COLO668 (cell line): ENCODE measurements at regions not wholly inside any gene's neighbourhood (a gene's known extent, or its start where the extent isn't known, plus 50 kb on each side); places are given as distances from the start of the nearest gene placed in this dataset.

Experiments used
- DNase-seq: peaks from one replicate; lab custom pipeline; 2025; ENCODE audit not compliant: unreplicated experiment; lab: John Stamatoyannopoulos, UW

DNA sequence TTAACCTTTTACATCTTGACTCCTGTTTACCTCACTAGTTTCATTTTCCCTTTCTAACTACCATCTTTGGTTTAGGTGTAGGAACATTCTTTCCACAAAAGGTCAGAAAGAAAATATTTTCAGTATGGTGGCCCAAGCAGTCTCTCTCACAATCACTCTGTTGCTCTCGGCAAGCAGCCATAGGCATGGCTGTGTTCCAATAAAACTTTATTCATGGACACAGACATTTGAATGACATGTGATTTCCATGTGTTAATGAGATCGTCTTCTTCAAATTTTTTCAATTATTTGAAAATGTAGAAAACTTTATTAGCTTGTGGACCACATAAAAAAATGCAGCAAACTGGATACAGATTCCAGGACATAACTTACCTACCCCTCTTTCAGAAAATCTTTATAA is 109.7 kb upstream of the CNTNAP5 start:
- no peak for DNase-seq

DNA sequence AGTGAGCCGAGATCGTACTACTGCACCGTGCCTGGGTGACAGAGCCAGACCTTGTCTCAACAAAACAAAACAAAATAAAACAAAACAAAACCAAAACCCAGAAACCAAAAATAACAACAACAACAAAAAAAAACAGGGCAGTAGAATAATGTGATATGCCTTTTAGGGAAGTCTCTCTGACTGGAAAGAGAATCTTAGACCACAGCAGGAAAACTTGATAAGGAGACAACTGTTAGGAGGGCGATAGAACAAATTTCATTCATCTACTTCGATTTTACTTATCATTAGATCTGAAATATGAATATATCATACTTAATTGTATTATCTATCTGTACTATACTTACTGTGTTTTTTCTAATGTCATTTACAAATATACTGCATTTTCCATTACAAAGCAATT is 109.0 kb upstream of the CNTNAP5 start:
- DNase-seq: no peak

DNA sequence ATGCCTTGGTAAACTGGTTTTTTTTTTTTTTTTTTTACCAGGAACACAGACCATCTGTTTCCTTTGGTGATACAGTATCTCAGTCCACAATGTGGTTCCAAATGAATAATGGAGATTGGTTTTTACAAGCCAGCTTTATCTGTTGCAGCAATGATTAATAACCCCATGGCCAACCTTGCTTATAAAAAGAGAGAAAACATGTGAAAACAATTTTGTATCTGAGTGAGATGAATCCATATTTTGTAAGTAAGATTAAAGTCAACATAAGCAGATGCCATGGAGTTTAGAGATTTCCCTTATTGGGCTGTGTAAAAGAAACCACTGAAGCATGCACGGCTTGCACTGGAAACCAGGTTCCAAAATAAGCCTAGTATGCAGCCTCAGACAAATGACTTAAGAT is 108.6 kb upstream of the CNTNAP5 start:
- no peak for DNase-seq

DNA sequence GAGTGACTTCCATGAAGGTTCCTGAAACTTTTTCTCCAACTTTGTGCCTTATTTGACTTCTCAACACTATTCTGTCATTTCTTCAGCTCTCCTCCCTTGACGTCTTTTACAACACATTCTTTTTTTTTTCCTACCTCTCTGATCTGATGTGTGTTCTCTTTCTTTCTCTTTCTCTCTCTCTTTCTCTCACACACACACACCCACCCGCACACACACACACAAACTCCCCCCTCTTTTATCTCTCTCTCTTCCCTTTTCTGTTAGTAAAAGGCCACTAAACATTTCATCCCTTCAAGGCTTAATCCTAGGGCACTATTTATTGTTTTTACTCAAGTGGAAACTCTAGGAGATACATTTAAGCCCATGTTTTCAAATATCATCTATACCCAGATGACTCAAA is 107.8 kb upstream of the CNTNAP5 start:
- no peak for DNase-seq

DNA sequence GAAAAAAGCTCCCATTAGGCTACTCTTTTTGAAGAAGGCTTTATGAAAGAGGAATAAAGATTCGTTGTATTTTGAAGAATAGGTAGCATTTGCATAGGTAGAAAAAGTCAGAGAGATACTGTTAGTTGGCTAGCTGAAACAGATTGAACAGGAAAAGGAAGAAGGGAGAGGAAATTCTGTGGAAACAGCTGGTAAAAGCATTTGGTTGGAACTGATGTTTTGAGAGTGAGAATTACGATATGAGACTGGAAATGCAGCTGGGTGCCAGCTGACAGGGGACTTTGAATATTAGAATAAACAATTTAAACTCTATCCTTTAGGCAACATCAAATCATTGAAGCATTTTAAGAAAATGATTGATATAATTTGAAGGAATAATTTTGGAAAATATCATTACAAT is 96.7 kb upstream of the CNTNAP5 start:
- DNase-seq: no peak

DNA sequence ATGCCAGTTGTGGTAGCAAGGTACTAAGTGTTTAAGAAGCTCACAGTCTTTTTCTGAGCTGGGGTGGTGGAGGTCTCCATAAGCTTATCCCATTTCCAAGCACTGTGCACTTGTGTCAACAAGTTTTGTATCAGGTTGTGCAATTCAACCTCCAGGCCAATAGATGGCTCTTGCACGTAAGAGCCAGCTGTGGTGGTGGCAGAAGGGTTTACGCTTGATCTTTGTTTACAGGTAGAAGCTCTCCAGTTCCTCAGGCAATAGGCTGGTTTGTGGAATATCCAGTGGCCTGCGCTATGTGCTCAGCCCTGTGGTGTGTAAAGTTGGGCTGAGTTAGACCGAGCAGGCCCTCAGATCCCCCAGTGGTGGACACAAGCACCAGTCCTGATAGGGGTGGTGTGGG is 89.7 kb upstream of the CNTNAP5 start:
- no peak for DNase-seq

DNA sequence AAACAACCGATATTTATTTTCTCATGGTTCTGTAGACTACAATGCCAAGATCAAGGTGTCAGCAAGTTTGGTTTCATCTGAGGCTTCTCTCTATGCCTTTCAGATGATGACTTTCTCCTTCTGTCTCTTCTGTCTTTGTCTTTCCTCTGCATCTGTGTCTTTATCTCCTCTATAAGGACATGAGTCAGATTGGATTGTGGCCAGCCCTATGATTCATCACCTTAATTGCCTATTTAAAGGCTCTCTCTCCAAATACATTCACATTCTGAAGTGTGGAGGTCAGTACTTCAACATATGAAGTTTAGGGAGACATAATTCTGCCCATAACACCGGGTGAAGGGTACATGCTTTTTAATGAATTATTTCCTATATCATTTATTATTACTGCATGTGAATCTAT is 71.2 kb upstream of the CNTNAP5 start:
- no peak for DNase-seq

DNA sequence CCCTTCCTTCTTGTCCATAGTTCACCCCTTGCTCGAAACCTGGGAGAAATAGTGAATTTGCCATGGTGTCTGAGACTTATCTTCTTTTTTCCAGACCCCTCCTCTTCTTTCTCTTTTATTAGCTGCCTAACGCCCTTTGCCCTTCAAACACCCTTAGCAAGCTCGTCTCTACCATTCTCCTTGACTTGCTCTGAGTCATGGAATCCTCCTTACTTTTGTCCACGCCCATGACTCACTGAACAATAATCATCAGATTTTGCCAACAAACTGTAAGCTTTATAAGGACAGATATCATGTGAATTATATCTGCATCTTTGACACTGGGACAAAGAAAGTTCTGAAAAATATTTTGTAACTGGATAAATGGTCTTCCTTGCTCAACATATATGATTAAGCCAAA is 67.1 kb upstream of the CNTNAP5 start:
- DNase-seq: no peak

DNA sequence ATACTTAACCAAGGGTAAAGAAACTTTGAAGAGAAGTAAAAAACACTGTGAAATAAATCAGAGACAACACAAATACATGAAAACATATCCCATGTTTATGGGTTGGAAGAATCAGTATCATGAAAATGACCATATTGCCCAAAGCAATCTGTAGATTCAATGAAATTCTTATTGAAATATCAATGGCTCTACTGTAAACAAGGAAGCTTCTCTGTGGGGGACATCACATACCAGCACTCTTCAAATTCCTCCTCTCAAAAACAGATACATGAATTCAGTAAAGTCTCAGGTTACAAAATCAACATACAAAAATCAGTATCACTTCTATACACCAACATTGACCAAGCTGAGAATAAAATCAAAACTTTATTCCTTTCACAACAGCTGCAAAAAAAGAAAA is 63.5 kb upstream of the CNTNAP5 start:
- DNase-seq: no peak

DNA sequence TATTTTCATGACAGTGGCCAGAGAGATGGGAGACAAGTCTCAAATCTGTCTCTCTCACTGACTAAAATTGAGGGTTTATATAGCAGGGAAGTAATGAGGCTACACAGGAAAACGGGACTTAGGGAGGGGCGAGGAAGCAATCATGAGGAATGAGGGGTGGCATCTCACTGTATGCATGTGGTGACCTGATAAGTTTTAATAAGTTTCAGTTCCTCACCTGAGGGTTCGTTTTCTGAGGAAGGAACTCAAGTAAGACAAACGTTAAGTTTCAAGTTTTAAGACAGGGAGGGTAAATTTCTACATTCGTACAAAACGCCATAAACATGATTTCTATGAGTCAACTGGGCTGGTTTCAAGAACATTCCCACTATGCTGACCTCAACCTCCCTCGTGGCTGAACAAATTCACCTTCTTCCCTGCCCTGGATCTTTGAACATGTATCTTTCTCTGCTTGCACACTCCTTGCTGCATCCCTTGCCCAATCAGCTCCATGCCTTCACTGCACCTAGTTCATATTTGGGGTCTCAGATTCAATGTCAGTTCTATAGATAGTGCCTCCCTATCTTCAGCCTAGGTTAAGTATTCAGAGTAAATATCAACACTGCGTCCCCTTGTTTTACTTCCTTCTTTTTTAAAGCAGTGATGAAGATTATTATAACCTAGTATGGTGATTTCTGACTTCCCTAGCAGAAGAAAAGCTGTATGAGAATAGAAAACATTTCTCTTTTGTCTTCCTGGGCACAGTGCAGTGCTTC is 53.3 kb upstream of the CNTNAP5 start:
- DNase-seq: no peak
